B cell (primary cell): ENCODE measurements at regions not wholly inside any gene's neighbourhood (a gene's known extent, or its start where the extent isn't known, plus 50 kb on each side); places are given as distances from the start of the nearest gene placed in this dataset.

Experiments
- ATAC-seq: fragments of 200-7000 bp; cut with Tn5 transposase; one replicate; pipeline ENCODE4 v1.10.0; 2021; ENCODE audit warnings: low read depth, mild to moderate bottlenecking, moderate number of reproducible peaks, moderate library complexity
- CTCF ChIA-PET: fragments of 350-600 bp; sonication (Branson Sonifier 250); formaldehyde crosslinking; loops from one replicate; lab custom pipeline; 2021; ENCODE audit warnings: antibody characterized with exemption, inconsistent platforms; lab: Charles Lee
- POLR2A ChIA-PET: fragments of 350-600 bp; sonication (Branson Sonifier 250); formaldehyde crosslinking; loops from one replicate; lab custom pipeline; 2021; ENCODE audit warnings: antibody characterized with exemption; lab: Charles Lee
- DNase-seq: peaks from one replicate; pipeline ENCODE4 v3.0.0; 2013
- H2AFZ ChIP-seq: 2 replicates; pipeline ENCODE4 v1.6.1; 2012; ENCODE audit warnings: mild to moderate bottlenecking, low read depth, low read length; ENCODE audit not compliant: insufficient read depth, poor library complexity, severe bottlenecking
- H3K27ac ChIP-seq, 2 donors: 1 replicate in 1 of 2; 2 replicates in 1 of 2; pipeline ENCODE4 v1.5.1; 2012 to 2013; ENCODE audit warnings: low read length in 2 of 2, mild to moderate bottlenecking in 2 of 2, moderate library complexity in 1 of 2
- H3K27me3 ChIP-seq, 4 experiments: fragments of 200-600 bp in 1 of 4; sonication (generic) in 1 of 4; replicated peaks in 1 of 4; 1 replicate in 2 of 4; 2 replicates in 2 of 4; pipeline versions ENCODE4 v1.6.1 to v1.7.0; 2013 to 2016; ENCODE audit warnings: low read length in 3 of 4, mild to moderate bottlenecking in 2 of 4, mixed read lengths in 1 of 4, moderate library complexity in 1 of 4; ENCODE audit not compliant: insufficient read depth in 4 of 4, control insufficient read depth in 3 of 4; ENCODE audit errors: control extremely low read depth in 1 of 4
- H3K36me3 ChIP-seq, 2 experiments: replicated peaks in 1 of 2; 1 replicate in 1 of 2; 2 replicates in 1 of 2; pipeline versions ENCODE4 v1.6.1 to v1.7.1; 2013; ENCODE audit warnings: low read length in 1 of 2; ENCODE audit not compliant: insufficient read depth in 2 of 2, control insufficient read depth in 1 of 2; ENCODE audit errors: control extremely low read depth in 1 of 2, extremely low read depth in 1 of 2
- H3K4me1 ChIP-seq, 2 donors: fragments of 200-600 bp in 1 of 2; sonication (generic) in 1 of 2; 1 replicate in 1 of 2; 2 replicates in 1 of 2; pipeline versions ENCODE4 v1.5.1 to v1.6.1; 2013 to 2017; ENCODE audit warnings: low read length in 2 of 2; ENCODE audit not compliant: control insufficient read depth in 2 of 2, insufficient read depth in 2 of 2
- H3K4me2 ChIP-seq: replicated peaks from 2 replicates; pipeline ENCODE3; 2012; ENCODE audit warnings: mild to moderate bottlenecking, low read depth, low read length; ENCODE audit not compliant: poor library complexity, severe bottlenecking
- H3K4me3 ChIP-seq, 5 experiments: fragments of 200-600 bp in 1 of 5; sonication (generic) in 1 of 5; 1 replicate in 3 of 5; 2 replicates in 2 of 5; pipeline versions ENCODE4 v1.5.1 to v1.7.0; 2011 to 2016; ENCODE audit warnings: low read length in 4 of 5, mild to moderate bottlenecking in 4 of 5, low read depth in 2 of 5, control low read depth in 1 of 5, moderate library complexity in 1 of 5; ENCODE audit not compliant: insufficient read depth in 1 of 5; ENCODE audit errors: control extremely low read depth in 1 of 5, extremely low read depth in 1 of 5
- H3K79me2 ChIP-seq: fragments of 200-600 bp; sonication (generic); one replicate; pipeline ENCODE4 v1.6.0; 2016; ENCODE audit warnings: low read length; ENCODE audit not compliant: control insufficient read depth, insufficient read depth
- H3K9ac ChIP-seq: fragments of 200-600 bp; sonication (generic); 2 replicates; pipeline ENCODE4 v1.6.1; 2017; ENCODE audit warnings: mild to moderate bottlenecking, low read length, moderate library complexity
- H3K9me3 ChIP-seq, 3 donors: one replicate each; pipeline versions ENCODE4 v1.6.1 to v1.7.1; 2013; ENCODE audit warnings: low read length in 2 of 3; ENCODE audit not compliant: control insufficient read depth in 2 of 3, insufficient read depth in 1 of 3; ENCODE audit errors: control extremely low read depth in 1 of 3
- H4K20me1 ChIP-seq: 2 replicates; pipeline ENCODE4 v1.6.0; 2012; ENCODE audit warnings: mild to moderate bottlenecking, low read length; ENCODE audit not compliant: insufficient read depth, control insufficient read depth, poor library complexity, severe bottlenecking
- H3K27ac Mint-ChIP-seq: one replicate; pipeline ENCODE4 v1.8.0; 2021; ENCODE audit warnings: mixed read lengths
- H3K27me3 Mint-ChIP-seq: one replicate; pipeline ENCODE4 v1.8.0; 2021; ENCODE audit warnings: mixed read lengths
- H3K4me1 Mint-ChIP-seq: one replicate; pipeline ENCODE4 v1.8.0; 2021; ENCODE audit warnings: mixed read lengths
- H3K4me3 Mint-ChIP-seq: one replicate; pipeline ENCODE4 v1.8.0; 2021; ENCODE audit warnings: mixed read lengths
- H3K9me3 Mint-ChIP-seq: one replicate; pipeline ENCODE4 v1.8.0; 2022; ENCODE audit warnings: mixed read lengths; ENCODE audit not compliant: insufficient read depth
- CTCF ChIP-seq: fragments of 200-600 bp; IDR thresholded peaks from one replicate; pipeline ENCODE4 v1.8.0; 2022; ENCODE audit warnings: antibody characterized with exemption, mild to moderate bottlenecking
- EZH2 ChIP-seq: IDR thresholded peaks from 2 replicates; pipeline ENCODE4 v1.6.1; 2012; ENCODE audit warnings: borderline replicate concordance, low read depth, mild to moderate bottlenecking, moderate library complexity, low read length; ENCODE audit not compliant: insufficient read depth, poor library complexity, severe bottlenecking
- WGBS: methylation state at CpG from one replicate; pipeline ENCODE4 v1.1.5; 2013; ENCODE audit warnings: missing lambda C conversion rate; ENCODE audit not compliant: insufficient coverage; 5-methylcytosine and 5-hydroxymethylcytosine counted together
- intact Hi-C: fragments of 100-400 bp; cut with micrococcal nuclease; formaldehyde crosslinking; loops from one replicate; pipeline ENCODE4 v1.10.0; 2022

- no peak overlapping the region for H3K4me3 Mint-ChIP-seq
- POLR2A ChIA-PET: no interaction called here
- H3K27ac ChIP-seq: no peak overlapping the region
- H3K79me2 ChIP-seq: no peaks in the 10 kb centered on the region
- H3K9me3 Mint-ChIP-seq: no peaks in the 10 kb centered on the region
- no peak for ATAC-seq
- no peak overlapping the region for H3K9ac ChIP-seq
- H3K9me3 ChIP-seq: peaks cover 0 to 3% (median 0%) of the 10 kb centered on the region in 3 donors
- H3K4me1 Mint-ChIP-seq: peaks cover 3% of the 10 kb centered on the region
- H3K4me1 ChIP-seq: no peaks in the 10 kb centered on the region
- no peaks in the 10 kb centered on the region for H3K36me3 ChIP-seq
- H3K27me3 ChIP-seq: no peaks in the 10 kb centered on the region
- H2AFZ ChIP-seq: no peak overlapping the region
- no peak overlapping the region for H3K27ac Mint-ChIP-seq
- CTCF ChIA-PET: no interaction called here
- H4K20me1 ChIP-seq: no peaks in the 10 kb centered on the region
- H3K4me2 ChIP-seq: no peak overlapping the region
- WGBS: 82% methylated on average over 3 of the region's 3 CpGs
- no peak for DNase-seq
- intact Hi-C loops: no loop called here
- no peak overlapping the region for H3K4me3 ChIP-seq
- TF ChIP-seq CTCF (no peak), EZH2 (no peak)
- H3K27me3 Mint-ChIP-seq: peaks cover 11% of the 10 kb centered on the region
Measured at GRCh38 chr6:109285366-109285765, 96.9 kb downstream of the CD164 start.

- TF ChIP-seq CTCF (no peak), EZH2 (no peak)
- intact Hi-C loops: no loop called here
- no peak overlapping the region for H3K27ac Mint-ChIP-seq
Measured at GRCh38 chr6:109284675-109285074, 97.6 kb downstream of the CD164 start.

More at GRCh38 chr6:109284675-109285074, 97.6 kb downstream of the CD164 start:
- Mint-ChIP-seq H3K4me3 (no peak overlapping the region), H3K27me3 (peaks cover 11% of the 10 kb centered on the region), H3K4me1 (peaks cover 3% of the 10 kb centered on the region), H3K9me3 (no peaks in the 10 kb centered on the region)
- no peaks in the 10 kb centered on the region for H4K20me1 ChIP-seq
- H3K4me2 ChIP-seq: no peak overlapping the region
- H3K9me3 ChIP-seq: peaks cover 0 to 2% (median under 1%) of the 10 kb centered on the region in 3 donors
- CTCF ChIA-PET: interaction anchor here (0.6 kb wide), 1 partner anchor 1451 kb away, joined by 3 read pairs; no protein-coding TSS in a partner anchor
- no CpG with 5 or more reads among the region's 2 CpGs for WGBS
- H3K79me2 ChIP-seq: no peaks in the 10 kb centered on the region
- no peak overlapping the region for H3K4me3 ChIP-seq
- H3K4me1 ChIP-seq: no peaks in the 10 kb centered on the region
- no peaks in the 10 kb centered on the region for H3K27me3 ChIP-seq
- no peak overlapping the region for H2AFZ ChIP-seq
- no peak for DNase-seq
- H3K36me3 ChIP-seq: no peaks in the 10 kb centered on the region
- no peak for ATAC-seq
- H3K9ac ChIP-seq: no peak overlapping the region
- H3K27ac ChIP-seq: no peak overlapping the region
- POLR2A ChIA-PET: no interaction called here
